ENCODE measurements at regions not wholly inside any gene's neighbourhood (a gene's known extent, or its start where the extent isn't known, plus 50 kb on each side); places are given as distances from the start of the nearest gene placed in this dataset.

DNA sequence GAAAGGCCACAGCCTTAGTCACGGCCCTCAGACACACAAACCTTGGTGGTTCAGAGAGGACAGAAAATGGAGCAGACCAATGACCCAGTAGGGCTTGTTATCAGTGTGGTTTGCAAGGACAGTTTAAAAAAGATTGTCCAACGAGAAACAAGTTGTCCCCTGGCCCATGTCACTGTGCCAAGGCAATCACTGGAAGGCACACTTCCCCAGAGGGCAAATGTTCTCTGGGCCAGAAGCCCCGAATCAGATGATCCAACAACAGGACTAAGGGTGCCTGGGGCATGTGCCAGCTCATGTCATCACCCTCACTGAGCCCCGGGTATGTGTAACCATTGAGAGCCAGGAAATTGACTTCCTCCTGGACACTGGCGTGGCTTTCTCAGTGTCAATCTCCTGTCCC lies 950.1 kb upstream of the CTNND2 start:
- no peak for DNase-seq

DNA sequence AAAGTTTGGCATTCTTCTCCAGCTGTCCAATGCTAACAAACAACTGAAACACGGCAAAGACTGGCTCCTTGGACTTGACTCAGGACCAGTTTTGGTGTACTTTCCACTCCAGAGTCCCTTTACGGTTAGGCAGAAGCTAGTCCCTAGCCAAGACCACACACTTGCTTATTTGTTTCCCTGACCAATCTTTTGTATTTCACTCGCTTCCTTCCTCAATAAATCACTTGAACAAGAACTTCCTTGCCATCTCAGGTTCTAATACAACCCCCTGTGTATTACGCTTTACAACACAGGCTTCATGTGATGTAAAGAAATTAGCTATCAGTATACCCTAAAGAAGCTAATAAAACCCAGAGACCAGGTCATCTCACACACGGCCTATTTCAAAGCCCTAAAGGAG lies 947.5 kb upstream of the CTNND2 start:
- no peak for DNase-seq

GRCh38 chr5:12848709-12849108 lies 944.5 kb upstream of the CTNND2 start:
- DNase-seq = no peak

- DNase-seq = no peak
These were observed 941.4 kb upstream of the CTNND2 start for GRCh38 chr5:12845549-12846159.

DNA sequence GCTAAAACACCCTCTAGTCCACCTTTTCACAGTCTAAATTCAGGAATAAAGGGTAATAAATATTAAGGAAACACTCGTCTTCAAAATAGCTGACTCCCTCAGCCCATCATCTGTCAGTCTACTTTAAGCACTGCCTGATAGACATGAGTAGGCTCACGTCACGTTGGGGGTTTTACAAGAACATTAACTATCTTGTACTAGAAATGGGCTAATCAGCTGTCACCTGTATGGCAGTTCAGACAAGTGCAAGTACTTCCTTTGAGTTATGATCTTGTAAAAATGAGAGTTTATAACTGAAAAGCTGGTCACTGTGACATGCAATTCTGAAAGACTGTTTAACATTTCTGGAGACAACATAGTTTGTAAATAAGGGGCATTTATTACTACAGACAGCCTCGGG lies 936.7 kb upstream of the CTNND2 start:
- DNase-seq = no peak

GRCh38 chr5:12837592-12837991 lies 933.3 kb upstream of the CTNND2 start:
- DNase-seq = no peak

- DNase-seq = no peak
These were observed 920.9 kb upstream of the CTNND2 start for GRCh38 chr5:12825163-12825562.

DNA sequence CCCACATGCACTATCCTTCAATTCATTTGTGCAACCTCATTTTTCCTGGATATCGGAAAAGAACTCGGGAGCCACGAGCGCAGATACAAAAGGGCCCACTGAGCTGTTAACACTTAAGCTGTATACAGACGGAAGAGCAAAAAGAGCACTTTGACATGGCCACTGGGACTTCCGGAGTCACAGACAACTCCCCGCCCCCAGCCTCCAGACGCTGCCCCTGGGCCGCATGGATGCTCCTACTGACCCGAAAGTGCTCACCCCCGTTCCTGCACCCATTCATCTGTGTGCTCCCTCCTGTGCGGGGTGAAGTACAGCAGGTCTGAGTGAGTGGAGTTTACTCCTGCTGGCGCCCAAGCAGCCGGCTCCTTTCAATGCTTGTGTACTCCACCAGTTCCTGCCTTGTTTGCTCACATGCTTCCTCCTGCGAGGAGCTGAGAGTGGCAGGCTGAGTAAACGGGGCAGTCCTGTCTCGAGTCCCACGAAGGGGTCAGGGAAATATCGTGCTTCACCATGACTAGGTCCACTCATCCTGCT lies 901.0 kb upstream of the CTNND2 start:
- no peak for DNase-seq

DNA sequence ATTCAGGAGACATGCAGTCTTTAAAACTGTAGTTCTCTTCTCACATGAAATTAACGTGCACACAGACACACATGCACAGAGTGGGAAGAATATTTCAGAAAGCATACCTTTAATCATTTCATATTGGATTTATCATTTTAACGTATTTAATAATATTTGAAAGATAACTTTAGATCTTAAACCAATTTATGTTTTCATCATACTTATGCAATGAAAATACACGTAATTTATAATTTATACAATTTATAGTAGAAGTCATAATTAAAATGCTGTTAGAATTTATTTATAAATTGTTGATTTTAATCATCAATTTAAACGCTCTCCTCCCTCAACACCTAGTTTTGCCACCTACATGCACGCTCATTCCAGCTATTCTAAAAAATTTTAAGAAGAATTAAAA lies 894.9 kb upstream of the CTNND2 start:
- no peak for DNase-seq

- no peak for DNase-seq
These were observed 891.1 kb upstream of the CTNND2 start for GRCh38 chr5:12795333-12795663.

- DNase-seq = no peak
These were observed 890.5 kb upstream of the CTNND2 start for GRCh38 chr5:12794476-12795332.

GRCh38 chr5:12793373-12793772 lies 889.1 kb upstream of the CTNND2 start:
- DNase-seq = no peak

DNA sequence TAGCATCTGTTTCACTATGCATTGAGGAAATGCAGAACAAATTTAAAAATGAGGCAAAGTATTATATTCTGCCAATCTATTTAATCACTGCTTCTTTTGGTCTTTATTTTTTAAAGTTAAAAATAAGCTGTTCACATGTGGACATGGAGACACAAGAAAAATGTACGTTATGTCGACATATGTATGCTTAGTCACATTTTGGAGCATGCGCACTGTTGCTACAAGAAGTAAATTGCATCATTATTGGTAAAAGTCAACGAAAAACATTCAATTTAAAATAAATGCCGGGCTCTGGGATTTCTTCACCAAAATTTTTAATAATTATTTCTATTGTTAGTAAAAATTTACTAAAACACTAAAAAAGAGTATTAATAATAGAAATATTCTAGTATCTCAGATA lies 876.3 kb upstream of the CTNND2 start:
- no peak for DNase-seq

GRCh38 chr5:12777342-12777741 lies 873.1 kb upstream of the CTNND2 start:
- DNase-seq = no peak

DNA sequence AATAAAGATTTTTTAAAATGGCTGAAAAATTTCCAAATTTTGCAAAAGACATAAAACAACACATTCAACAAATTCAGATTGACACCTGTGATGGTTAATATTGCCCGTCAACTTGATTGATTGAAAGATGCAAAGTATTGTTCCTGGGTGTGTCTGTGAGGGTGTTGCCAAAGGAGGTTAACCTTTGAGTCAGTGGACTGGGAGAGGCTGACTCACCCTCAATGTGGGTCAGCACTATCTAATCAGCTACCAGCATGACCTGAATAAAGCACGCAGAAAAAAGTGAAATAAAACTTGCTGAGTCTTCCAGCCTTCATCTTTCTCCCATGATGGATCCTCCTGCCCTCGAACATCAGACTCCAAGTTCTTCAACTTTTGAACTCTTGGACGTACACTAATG lies 868.0 kb upstream of the CTNND2 start:
- DNase-seq = no peak

- DNase-seq = no peak
These were observed 855.1 kb upstream of the CTNND2 start for GRCh38 chr5:12759377-12759776.

DNA sequence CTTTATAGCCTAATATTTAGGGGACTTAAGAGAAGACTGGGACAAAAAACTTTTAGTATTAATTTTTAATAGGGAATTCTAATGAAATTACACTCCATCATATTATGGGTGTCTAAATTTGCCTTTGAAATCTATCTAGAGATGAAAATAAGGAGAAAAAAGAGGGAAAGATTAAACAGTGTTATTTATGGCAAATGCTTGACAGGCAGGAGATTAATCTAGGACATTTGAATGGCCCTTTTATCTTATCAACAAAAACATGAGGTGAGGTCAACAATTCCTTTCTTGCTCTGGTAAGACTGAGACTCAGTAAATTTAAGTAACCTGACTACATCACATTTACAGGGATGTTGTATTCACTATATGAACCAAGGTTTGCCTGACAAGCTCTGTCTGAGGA lies 852.8 kb upstream of the CTNND2 start:
- no peak for DNase-seq

DNA sequence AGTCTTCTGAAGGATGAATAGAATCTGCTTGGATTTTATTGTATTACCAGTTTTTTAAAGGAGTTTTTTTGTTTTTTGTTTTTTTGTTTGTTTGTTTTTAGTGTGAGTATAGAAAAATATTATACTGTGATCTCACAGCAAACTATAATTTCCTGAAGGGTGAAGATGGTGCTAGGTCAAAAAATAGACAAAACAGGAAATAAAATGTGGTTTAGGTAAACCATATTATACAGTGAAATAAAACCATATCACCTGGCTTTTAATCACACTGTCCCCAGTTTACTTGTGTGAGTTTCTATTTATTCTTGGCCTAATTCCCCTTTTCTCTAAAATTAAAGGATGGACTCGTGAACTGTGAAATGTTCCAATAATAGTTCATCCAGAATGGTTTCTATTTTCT lies 841.3 kb upstream of the CTNND2 start:
- DNase-seq = no peak

GRCh38 chr5:12743582-12743981 lies 839.3 kb upstream of the CTNND2 start:
- DNase-seq = no peak

GRCh38 chr5:12730354-12730753 lies 826.1 kb upstream of the CTNND2 start:
- no peak for DNase-seq

GRCh38 chr5:12716664-12717063 lies 812.4 kb upstream of the CTNND2 start:
- DNase-seq = no peak

DNA sequence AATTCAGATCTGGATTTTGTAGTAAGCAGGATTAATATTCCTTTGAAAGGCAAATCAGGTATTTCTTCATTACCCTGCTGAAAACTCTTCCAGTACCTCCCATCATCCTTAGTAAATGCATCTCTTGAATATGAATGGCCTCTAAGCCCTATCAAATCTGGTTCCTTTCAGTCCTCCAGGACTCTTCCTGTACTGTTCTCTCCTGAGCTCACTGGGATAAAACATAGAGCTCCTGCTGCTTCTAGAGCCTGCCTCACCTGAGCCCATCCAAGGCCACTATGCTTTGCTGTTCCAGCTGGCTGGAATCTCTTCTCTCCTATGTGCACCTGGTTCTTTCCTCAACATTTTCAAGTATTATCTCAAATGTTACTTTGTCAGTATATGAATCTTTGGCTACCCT lies 803.3 kb upstream of the CTNND2 start:
- no peak for DNase-seq

- no peak for DNase-seq
These were observed 800.7 kb upstream of the CTNND2 start for GRCh38 chr5:12704955-12705354.

DNA sequence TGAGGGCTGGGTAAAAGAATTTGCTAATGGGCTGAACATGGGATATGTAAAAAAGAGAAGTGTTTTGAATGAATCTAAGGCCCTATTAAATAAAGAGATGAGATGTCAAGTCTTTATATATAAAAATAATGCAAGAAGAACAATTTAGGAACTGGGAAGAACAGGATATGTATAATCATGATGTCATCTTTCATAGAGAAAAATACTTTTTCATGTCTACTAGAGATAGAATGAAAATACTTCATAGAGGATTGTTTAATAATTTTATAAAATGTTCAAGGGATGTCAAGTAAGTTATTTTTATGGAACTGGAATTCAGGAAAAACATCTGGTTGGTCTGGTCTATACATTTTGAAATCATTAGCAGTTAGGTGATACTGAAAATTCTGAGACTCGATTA lies 799.0 kb upstream of the CTNND2 start:
- DNase-seq = no peak

- DNase-seq = no peak
These were observed 791.4 kb upstream of the CTNND2 start for GRCh38 chr5:12695651-12696050.

Measured in T1000 (cell line).